Ishikawa (cell line): ENCODE measurements at regions not wholly inside any gene's neighbourhood (a gene's known extent, or its start where the extent isn't known, plus 50 kb on each side); places are given as distances from the start of the nearest gene placed in this dataset.

ENCODE experiments used
- CEBPB ChIP-seq: IDR thresholded peaks from 2 replicates; pipeline ENCODE4 v1.6.1; 2012
- CREB1 ChIP-seq: IDR thresholded peaks from 2 replicates; pipeline ENCODE4 v1.6.1; 2012; ENCODE audit warnings: low read depth
- EGR1 ChIP-seq: IDR thresholded peaks from 2 replicates; pipeline ENCODE4 v1.6.1; 2012
- EP300 ChIP-seq: IDR thresholded peaks from 2 replicates; pipeline ENCODE4 v1.6.1; 2012; ENCODE audit warnings: borderline replicate concordance
- FOXM1 ChIP-seq: IDR thresholded peaks from 2 replicates; pipeline ENCODE4 v1.6.1; 2012; ENCODE audit warnings: low read depth, borderline replicate concordance
- NFIC ChIP-seq: IDR thresholded peaks from 2 replicates; pipeline ENCODE4 v1.6.1; 2012
- RAD21 ChIP-seq: IDR thresholded peaks from 2 replicates; pipeline ENCODE4 v1.6.1; 2012; ENCODE audit warnings: low read depth
- REST ChIP-seq: IDR thresholded peaks from 2 replicates; pipeline ENCODE4 v1.6.1; 2012; ENCODE audit warnings: low read depth, mild to moderate bottlenecking
- TAF1 ChIP-seq: IDR thresholded peaks from 2 replicates; pipeline ENCODE4 v1.6.1; 2012; ENCODE audit warnings: low read depth, mild to moderate bottlenecking
- TEAD4 ChIP-seq: IDR thresholded peaks from 2 replicates; pipeline ENCODE4 v1.6.1; 2012
- YY1 ChIP-seq: IDR thresholded peaks from 2 replicates; pipeline ENCODE4 v1.6.1; 2012; ENCODE audit warnings: low read depth
- TF ChIP-seq, protein P1 (sequence below): IDR thresholded peaks from 2 replicates; pipeline ENCODE4 v1.6.1; 2012
- TF ChIP-seq, protein P2 (sequence below): IDR thresholded peaks from 2 replicates; pipeline ENCODE4 v1.6.1; 2012

DNA sequence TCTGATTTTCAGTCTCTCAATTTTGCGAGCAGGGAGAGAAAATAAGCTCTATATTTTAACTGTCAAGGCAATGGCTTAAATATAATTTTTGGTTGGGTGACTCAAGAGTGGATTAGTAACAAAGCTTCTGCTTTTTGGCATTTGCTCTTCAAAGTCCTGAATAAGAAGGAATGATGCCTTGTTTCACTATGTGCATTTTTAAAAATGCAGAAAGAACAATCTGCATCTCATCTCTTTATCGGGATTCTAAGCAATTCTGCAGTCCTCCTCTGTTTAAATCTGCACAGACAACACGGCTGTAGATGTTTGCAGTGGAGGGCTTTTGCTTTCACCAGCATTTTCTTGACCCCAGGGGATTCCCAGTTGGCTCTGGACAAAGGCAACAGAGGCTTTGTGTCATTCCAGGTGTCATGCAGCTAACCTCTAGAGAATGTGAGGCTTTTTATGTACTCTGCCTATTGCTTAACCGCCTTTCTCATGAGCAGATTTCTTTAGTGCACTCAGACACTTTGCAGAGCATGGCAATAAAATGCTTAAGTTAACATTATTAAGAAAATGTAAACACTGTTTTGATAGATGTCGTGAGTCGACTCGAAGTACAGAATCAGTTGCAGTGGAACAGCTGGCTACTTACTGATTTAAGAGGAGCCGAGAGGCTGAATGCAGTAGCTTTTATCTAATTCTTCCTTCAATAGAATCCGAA is 783.2 kb upstream of the NEGR1 start:
- TF ChIP-seq NFIC (no peak), CREB1 (no peak), TEAD4 (no peak), YY1 (no peak), TAF1 (no peak), EP300 (no peak), FOXM1 (no peak), CEBPB (no peak), REST (no peak), EGR1 (no peak), RAD21 (no peak)
- TF ChIP-seq, protein P1, sequence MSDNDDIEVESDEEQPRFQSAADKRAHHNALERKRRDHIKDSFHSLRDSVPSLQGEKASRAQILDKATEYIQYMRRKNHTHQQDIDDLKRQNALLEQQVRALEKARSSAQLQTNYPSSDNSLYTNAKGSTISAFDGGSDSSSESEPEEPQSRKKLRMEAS: no peak
- TF ChIP-seq, protein P2, sequence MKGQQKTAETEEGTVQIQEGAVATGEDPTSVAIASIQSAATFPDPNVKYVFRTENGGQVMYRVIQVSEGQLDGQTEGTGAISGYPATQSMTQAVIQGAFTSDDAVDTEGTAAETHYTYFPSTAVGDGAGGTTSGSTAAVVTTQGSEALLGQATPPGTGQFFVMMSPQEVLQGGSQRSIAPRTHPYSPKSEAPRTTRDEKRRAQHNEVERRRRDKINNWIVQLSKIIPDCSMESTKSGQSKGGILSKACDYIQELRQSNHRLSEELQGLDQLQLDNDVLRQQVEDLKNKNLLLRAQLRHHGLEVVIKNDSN: no peak
